Keratinocyte (primary cell): ENCODE measurements at regions not wholly inside any gene's neighbourhood (a gene's known extent, or its start where the extent isn't known, plus 50 kb on each side); places are given as distances from the start of the nearest gene placed in this dataset.

ENCODE experiments used
- CTCF ChIP-seq, 3 experiments: IDR thresholded peaks in 1 of 3; conservative IDR thresholded peaks in 1 of 3; optimal IDR thresholded peaks in 1 of 3; 2 replicates in 2 of 3; 3 replicates in 1 of 3; pipeline versions ENCODE3 to v1.5.1; 2011; ENCODE audit warnings: low read length in 3 of 3, mild to moderate bottlenecking in 3 of 3, moderate library complexity in 2 of 3, control low read depth in 1 of 3, inconsistent platforms in 1 of 3; ENCODE audit not compliant: insufficient read depth in 2 of 3; ENCODE audit errors: extremely low read depth in 1 of 3
- EZH2 ChIP-seq: IDR thresholded peaks from one replicate; pipeline ENCODE4 v1.6.1; 2012; ENCODE audit warnings: inconsistent platforms, mild to moderate bottlenecking, low read length, moderate library complexity

DNA sequence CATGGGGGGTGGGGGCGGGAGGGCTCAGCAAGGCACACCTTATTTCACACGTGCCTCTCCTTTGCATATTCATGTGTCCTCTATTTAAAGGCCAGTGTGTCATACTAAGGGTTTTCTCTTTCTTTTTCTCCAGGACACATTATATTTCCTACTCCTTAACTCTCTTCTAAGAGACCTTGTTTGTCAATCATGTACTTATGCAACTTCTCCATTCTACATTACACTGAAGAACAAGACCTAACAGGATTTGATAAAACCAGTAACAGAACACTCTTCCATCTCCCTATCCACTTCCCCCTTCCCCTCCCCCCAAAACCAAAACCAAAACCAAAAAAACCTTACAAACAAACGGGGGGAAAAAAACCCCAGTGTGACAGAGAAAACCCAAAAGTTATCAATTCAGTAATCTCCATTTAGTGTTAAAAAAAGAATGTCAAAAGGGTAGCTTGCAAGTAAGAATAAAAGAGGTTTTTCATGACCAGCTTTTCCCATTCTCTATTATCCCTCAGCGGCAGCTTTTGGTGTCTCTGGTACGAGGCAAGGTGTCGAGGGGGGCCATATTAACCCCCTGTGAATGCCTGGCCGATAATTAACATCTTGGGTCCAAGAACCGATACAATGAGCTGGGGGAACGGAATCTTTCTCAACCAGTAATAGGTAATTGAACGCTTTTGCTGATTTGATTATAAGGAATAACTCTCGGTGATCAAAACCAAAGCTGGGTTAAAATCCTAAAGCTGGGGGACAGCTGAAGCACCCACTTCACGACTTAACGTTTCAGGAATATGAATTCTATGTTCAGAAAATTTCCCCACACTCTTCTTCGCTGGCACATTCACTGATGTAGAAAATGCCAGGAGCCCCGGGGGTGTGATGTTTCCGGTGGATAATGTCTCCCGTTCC is 191.0 kb upstream of the TCF4 start:
- TF ChIP-seq CTCF (optimal IDR thresholded peaks at IDR 0.05 in 1 of 3, IDR thresholded peaks at IDR 0.05 in 1 of 3, conservative IDR thresholded peaks at IDR 0.05 in 1 of 3; ENCODE audit: extremely low read depth in 1 of 3, insufficient read depth in 2 of 3, low read length in 3 of 3) = no peak
- TF ChIP-seq EZH2 = no peak
